ENCODE measurements at regions not wholly inside any gene's neighbourhood (a gene's known extent, or its start where the extent isn't known, plus 50 kb on each side); places are given as distances from the start of the nearest gene placed in this dataset.

- TF ChIP-seq CTCF (IDR thresholded peaks at IDR 0.05; ENCODE audit: control extremely low read depth, extremely low read depth, low read depth, missing control alignments) = no peak
- ChIA-PET POLR2A (no interaction called here), CTCF (interaction anchor here (1.2 to 1.4 kb wide), 2 partner anchors 15 to 38 kb away, joined by 3 read pairs; no protein-coding TSS in a partner anchor)
- DNase-seq (ENCODE audit: extremely low spot score) = no peak
Observed at GRCh38 chr12:83865431-83865830, 1047.2 kb downstream of the SLC6A15 start.

GRCh38 chr12:83864054-83864453 is 1048.5 kb downstream of the SLC6A15 start:
- TF ChIP-seq CTCF (IDR thresholded peaks at IDR 0.05; ENCODE audit: control extremely low read depth, extremely low read depth, low read depth, missing control alignments) = no peak
- ChIA-PET CTCF (no interaction called here), POLR2A (no interaction called here)
- DNase-seq (ENCODE audit: extremely low spot score) = no peak

GRCh38 chr12:83859021-83859420 is 1053.6 kb downstream of the SLC6A15 start:
- TF ChIP-seq CTCF (IDR thresholded peaks at IDR 0.05; ENCODE audit: control extremely low read depth, extremely low read depth, low read depth, missing control alignments) = no peak
- ChIA-PET POLR2A (no interaction called here), CTCF (no interaction called here)
- DNase-seq (ENCODE audit: extremely low spot score) = no peak

GRCh38 chr12:83856803-83857202 is 1055.8 kb downstream of the SLC6A15 start:
- ChIA-PET CTCF (no interaction called here), POLR2A (no interaction called here)
- no peak for TF ChIP-seq CTCF (IDR thresholded peaks at IDR 0.05; ENCODE audit: control extremely low read depth, extremely low read depth, low read depth, missing control alignments)
- no peak for DNase-seq (ENCODE audit: extremely low spot score)

GRCh38 chr12:83850531-83850930 is 1062.1 kb downstream of the SLC6A15 start:
- DNase-seq (ENCODE audit: extremely low spot score) = no peak
- ChIA-PET CTCF (no interaction called here), POLR2A (no interaction called here)
- TF ChIP-seq CTCF (IDR thresholded peaks at IDR 0.05; ENCODE audit: control extremely low read depth, extremely low read depth, low read depth, missing control alignments) = no peak

GRCh38 chr12:83848702-83849101 is 1063.9 kb downstream of the SLC6A15 start:
- no peak for DNase-seq (ENCODE audit: extremely low spot score)
- POLR2A ChIA-PET = no interaction called here
- CTCF ChIA-PET = no interaction called here
- TF ChIP-seq CTCF (IDR thresholded peaks at IDR 0.05; ENCODE audit: control extremely low read depth, extremely low read depth, low read depth, missing control alignments) = no peak

- CTCF ChIA-PET = interaction anchor here (1.5 kb wide), 1 partner anchor 18 kb away, joined by 4 read pairs; no protein-coding TSS in a partner anchor
- POLR2A ChIA-PET = no interaction called here
- TF ChIP-seq CTCF (IDR thresholded peaks at IDR 0.05; ENCODE audit: control extremely low read depth, extremely low read depth, low read depth, missing control alignments) = no peak
- DNase-seq (ENCODE audit: extremely low spot score) = no peak
Observed at GRCh38 chr12:83843541-83843940, 1069.1 kb downstream of the SLC6A15 start.

All from GM10248 (cell line).